DMS79 treated with DMSO at 0.1 percent for 48 hours (cell line): ENCODE measurements at regions not wholly inside any gene's neighbourhood (a gene's known extent, or its start where the extent isn't known, plus 50 kb on each side); places are given as distances from the start of the nearest gene placed in this dataset.
A peak's percentile ranks its signal among the peaks of the same experiment; 100 is the strongest.

Source experiments
- DNase-seq: peaks from one replicate; lab custom pipeline; 2025; lab: John Stamatoyannopoulos, UW

DNA sequence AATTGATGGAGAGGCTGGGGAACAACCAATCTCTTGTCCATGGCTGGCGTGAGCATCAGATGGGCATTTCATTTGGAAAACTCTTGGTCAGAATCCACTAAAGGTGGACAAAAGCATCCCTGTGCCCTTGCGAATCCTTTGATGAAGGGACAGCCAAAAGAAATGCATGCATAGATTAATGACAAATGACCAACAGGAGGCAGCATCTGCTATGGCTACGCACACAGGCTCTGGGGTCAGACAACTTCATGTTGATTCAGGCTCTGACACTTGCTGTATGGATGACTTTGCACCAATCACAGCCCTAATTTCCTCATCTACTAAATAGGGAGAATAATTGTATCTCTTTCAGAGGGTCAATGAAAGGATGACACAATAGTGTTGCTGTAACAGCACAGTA is 117.5 kb downstream of the ASCL4 start:
- DNase-seq, result no peak

DNA sequence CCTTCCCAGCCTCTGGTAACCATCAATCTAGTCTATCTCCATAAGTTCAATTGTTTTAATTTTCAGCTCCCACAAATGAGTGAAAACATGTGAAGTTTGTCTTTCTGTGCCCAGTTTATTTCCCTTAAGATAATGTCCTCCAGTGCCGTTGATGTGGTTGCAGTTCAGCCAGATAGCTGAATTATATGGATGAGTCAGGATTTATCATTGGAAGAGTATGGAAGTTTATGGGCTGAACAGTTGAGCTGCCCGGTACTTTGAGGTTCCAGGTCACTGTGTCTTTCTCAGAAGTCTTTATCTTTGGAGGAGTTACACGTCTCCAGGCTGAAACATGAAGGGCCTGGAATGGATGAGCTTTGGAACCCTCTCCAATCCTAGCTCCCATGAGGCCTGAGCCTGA is 120.1 kb downstream of the ASCL4 start:
- no peak for DNase-seq

DNA sequence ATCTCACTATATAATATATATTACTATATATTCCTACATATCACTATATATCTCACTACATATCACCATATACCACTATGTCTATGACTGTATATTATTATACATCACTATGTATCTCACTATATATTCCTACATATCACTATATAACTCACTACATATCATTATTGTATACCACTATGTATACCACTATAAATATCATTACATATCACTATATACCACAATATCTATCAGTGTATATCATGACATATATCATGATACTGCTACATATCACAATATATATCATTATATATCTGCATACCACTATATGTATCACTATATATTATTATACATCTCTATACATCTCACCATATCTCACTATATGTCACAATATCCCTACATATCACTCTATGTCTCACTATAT is 121.5 kb downstream of the ASCL4 start:
- DNase-seq, result no peak

DNA sequence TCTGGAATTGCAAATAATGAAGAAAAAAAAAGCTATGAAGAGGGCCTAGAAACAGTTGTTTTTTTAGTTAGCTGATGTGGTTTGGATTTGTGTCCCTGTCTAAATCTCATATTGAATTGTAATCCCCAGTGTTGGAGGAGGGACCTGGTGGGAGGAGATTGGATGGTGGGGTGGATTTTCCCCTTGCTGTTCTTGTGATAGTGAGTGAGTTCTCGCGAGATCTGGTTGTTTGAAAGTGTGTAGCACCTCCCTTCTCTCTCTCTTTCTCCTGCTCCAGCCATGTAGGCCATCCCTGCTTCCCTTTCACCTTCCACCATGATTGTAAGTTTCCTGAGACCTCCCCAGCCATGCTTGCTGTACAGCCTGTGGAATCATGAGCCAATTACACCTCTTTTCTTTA is 126.1 kb downstream of the ASCL4 start:
- DNase-seq, result no peak

DNA sequence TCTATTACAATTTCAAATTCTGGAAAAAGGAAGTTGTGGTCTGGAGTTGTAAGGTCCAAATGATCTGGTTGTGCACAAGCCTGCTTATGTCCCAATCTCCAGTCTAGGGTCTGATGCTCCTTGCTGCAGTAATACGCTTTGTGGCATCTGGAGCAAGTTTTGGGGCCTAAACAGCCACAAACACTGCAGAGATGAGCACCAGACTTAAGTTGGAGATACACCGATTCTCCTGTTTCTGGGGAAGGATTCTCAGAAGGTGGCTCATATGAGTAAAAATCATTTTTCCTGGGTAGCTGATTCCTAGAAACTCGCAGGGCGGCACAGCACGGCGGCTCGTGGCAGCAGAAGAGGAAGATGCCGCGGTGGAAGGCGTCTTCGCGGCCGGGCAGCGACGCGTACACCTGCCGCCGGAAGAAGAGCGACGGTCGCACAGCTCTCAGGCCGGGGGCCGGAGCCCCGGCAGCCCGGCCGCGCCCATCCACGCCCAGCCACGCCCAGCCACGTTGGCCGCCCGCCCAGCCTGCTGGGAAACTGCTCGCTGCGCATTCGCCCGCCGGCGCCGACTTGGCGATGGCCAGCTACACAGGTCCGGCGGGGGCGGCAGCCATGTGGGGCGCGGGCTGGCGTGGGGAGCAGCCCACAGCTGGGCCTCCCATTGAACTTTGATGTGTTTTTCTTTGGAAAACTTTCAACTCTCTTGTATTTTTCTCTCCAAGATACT is 129.0 kb downstream of the ASCL4 start:
- peak; percentile 81 for DNase-seq

DNA sequence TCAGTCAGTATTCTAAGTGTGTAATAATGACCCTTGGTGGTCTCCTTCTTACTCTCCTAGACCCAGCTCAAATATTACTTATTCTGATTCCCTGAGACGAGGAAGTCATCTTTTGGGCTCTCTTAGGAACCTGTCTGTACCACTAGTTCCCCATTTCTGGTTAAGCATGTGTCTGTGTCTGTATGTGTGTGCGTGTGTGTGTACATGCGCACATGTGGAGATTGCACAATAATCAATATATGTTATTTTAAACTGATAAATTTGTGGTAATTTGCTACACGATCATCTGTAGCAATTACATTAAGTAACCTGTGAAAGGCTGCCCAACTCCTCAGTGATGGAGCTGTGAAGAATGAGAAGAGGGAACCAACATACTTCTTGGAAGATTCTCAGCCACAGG is 132.2 kb downstream of the ASCL4 start:
- DNase-seq, result no peak

DNA sequence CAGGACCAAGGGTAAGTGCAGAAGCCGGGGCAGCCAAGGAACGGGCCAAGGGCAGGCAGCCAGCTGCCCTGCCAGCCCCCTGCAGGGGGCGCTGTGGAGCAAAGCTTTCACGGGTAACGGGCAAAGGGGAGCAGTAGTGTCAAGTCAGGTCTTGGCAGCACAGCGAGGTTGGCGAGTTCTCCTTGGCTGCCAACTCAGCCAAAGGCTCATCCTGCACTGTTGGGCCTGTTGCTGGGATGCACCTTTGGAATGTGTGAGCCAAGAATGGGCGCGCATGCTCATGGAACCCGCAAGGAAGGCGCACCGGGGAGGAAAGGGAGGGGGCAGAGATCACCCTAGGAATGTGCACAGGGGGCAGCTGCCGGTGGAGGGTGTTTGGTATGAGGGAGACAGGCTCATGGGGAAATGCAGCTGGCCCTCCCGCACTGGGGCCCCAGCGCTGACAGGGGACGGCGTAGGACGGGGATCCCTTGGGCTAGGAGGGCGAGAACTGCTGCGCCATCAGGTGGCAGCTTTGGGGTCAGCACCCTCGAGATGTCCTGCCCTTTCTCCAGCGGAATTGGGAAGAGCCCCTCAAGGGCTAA is 138.0 kb downstream of the ASCL4 start:
- DNase-seq, result no peak

DNA sequence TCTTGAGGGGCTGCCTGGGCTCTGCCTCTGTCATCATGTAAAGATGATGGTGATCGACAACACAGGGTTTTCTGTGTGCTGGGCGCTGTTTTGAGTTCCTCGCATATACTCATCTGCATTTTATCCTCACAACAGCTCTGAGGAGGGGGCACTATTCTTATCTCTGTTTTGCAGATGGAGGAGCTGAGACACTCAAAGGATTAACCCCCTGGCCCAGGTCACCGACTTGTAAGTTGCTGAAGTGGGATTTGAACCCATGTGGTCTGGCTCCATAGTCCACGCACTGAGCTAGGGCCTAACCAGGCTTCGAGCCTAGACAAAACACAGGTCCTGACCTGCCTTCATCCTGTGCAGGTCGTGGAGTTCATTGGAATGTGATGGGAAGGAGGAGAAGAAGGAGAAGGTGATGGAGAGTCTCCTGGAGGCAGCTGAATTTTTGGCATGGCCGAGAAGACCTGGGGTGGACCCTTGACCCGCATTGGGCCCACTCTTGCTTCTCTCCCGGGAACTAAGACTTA is 140.0 kb downstream of the ASCL4 start:
- no peak for DNase-seq

DNA sequence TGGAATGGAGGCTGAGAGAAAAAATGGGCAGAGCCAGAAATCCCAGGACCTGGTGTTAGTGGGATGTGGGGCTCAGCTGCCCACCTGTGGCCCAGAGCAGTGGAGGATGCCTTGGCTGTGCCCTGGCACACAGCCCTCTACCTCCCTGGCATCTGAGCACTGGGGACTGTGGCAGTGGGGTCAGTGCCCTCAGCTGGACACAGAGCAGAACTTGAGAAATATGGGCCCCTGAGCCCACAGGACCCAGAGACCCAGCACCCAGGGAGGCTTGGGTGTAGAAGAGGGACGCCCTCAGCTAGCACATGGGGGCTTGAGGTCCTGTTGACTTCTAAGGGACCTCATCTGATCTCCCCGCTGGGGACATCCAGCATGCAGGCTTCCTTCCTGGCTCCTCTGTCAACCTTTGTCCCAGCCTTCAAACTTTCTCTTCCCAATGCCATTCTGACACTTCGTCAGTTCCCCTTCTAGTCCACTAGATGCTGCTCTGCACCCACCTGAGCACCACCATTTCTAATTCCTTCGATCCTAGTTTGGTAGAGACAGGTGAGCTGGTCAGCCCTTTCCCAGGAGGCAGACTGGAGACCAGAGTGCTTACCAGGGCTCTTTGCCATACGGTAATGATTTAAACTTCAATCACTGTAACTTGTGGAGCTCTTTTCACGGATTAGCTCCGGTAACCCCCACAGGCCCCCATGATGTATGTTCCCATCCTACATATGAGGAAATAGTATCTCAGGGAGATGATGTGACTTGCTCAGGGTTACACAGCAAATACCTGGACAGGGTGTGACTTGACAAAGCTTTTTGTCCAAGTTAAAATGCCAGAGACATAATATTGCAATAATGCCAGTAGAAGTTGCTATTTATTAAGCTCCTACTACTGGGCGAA is 143.7 kb downstream of the ASCL4 start:
- peak; percentile 16 for DNase-seq

DNA sequence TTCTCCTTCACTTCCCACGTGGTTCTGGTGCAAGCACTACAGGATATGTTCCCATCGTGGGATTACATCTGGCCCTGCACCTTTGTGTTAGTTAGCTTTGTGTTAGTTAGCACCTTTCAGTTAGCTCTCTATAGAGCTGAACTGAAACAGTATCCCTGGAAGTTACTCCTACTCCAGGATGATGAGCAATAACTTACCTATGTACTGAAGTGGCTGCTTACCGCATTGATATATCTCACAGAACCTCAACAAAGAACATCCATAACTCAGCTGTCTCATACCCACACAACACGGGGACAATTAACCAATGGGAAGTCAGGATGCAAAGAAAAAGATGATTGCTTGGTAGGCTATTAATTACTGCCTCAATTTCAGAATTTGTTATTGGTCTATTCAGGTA is 146.6 kb downstream of the ASCL4 start:
- DNase-seq, result no peak

DNA sequence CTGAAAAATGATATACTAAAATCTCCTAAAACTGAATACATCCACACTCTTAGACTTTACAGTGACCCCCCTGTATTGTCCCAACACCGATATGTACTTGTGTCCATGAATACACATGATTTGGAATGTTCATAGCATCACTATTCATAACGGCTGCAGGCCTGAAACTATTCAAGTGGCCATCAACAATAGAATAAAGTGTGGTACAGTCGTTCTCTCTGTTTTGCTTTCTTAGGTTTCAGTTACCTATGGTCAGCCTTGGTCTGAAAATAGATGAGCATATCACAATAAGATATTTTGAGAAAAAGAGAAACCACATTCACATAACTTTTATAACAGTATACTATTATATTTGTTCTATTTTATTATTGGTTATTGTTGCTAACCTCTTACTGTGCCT is 150.6 kb downstream of the ASCL4 start:
- no peak for DNase-seq

DNA sequence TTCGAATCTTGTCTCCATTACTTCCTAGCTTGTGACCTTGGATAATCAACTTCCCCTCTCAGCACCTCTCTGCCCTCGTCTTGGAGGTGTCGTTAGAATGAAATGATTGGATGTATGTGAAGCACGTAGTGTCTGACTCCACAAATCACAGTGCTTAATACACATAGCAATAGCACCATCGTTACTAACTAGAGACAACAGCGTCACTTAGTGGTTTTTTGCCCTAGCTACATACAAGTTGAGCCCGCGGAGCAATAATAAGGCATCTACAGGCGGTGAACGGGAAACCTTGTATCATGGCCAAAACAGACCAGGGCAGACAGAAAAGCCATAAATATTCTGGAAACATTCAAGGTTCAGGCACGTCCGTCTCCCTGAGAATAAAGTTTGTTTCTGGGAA is 154.9 kb downstream of the ASCL4 start:
- DNase-seq, result no peak

DNA sequence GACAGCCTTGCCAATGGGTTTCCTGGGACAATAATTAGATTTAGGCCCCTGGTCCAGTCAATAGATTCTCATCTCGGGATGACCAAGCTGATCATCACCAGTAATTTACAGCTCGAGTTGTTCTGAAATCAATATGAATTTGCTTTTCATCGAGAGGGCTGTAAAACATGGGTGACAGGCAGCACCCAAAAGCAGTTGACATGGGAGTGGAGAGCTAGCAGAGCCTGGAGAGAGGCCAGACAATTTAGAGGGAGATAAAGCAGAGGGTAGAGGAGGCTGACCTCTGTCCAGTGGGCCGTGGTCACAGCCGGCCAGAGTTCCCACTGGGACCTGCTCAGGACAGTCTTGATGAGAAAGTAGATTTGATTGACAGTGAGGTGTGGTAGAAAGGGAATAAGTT is 157.3 kb downstream of the ASCL4 start:
- no peak for DNase-seq

DNA sequence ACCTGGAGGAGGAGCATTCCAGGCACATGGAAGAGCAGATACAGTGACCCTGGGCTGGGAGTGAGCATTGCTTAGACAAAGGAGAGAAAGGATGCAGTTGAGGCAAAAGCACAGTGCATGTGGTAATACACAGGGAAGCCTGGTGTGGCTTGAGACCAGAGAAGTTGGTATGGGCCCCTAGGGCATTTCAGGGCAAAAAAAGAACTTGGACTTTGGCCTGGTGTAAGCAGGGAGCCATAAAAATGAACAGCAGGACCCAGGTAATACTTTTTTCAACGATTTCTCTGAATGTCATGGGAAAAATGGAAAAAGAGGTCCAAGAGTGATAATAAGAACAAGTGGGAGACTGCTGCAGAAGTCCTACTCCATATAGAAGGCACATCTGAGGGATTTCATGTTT is 163.9 kb downstream of the ASCL4 start:
- DNase-seq, result no peak

DNA sequence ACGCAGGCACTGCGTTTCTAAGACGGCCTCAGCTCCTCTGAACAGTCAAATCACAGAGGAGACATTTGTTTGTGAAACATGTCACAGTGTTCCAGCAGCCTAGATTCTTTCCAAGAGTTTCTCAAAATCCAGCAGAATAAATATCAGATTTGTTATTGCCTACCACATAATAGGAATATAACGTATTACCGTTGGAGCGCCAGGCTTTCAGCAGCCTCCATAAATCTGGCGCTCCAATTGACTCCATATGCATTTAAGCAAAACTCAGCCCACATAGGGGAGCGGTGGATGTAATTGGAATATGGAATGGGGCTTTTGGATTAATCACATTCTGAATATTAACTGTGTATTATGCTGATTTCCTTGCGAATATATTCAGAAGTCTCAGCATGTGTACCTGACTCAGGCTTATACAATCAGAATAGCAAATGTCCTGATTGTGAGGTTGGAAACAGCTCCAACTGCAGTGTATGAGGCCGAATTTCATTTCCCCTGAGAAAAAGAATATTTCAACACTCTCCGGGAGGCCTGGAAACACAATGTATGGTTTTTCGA is 174.0 kb downstream of the ASCL4 start:
- DNase-seq, result no peak

DNA sequence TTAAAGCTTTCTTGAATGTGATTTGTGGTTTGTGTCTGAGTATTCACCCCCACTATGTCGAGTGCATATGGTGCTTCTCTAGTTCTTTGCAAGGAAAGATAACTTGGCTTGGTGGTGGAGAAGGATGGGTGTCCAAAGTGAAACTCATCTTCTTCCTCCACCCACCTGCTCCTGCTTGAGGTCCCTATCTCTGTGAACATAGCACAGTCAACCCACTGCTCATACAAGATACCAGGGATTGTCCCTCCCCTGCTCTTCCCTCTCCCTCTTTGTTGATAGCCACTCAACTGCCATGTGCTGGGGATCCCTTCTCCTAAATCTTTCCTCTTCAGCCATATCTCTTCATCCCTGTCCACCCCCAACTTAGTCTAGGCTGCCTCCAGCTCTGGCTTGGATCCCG is 176.5 kb downstream of the ASCL4 start:
- DNase-seq, result no peak

DNA sequence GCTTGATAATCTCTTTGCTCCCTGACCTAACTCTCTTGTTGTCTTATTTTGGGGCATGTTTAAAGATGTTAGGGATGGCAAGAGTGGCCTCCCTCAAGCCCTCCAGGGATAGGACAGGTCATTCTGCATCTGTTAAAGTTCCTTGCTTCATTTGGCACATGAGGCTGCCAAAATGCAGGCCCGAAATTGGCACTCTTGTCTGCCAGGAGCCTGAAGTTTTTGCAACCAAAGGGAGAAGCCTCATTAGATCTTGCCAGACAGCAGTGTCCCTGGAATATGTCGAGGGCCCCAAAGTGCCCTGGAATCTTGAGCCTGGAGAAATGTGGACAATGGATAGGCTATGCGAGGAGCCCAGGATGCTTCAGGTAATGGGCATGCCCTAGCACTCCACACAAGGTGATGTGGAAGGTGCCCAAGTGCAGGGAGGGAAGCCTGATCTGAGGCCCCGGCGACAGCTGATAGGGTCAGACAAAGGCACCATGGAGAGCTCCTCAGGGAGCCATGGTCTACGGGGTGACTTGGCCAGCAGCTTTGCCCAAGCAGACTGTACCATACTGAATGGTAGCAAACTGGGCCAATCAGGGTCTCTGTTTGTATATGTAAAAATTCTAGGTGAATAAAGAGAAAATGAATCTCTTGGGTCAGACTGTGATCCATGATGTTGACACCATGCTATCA is 173.0 kb upstream of the WSCD2 start:
- no peak for DNase-seq

DNA sequence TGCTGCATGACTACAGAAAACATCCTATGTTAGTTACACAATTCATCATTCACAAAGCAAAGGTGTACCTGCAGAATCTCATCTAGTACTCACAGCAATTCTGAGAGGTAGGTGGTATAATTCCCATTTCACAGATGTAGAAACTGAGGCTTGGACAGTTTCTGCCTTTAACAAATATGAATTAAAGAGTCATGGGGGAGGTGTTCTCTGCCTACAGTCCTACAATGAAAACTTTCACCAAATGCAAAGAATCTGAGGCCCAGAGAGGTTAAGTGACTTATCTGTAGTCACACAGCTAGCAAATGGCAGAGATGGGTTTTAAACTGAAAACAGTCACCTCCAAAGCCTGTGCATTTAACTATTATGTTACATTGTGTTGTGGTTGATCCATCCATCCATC is 171.6 kb upstream of the WSCD2 start:
- DNase-seq, result no peak

DNA sequence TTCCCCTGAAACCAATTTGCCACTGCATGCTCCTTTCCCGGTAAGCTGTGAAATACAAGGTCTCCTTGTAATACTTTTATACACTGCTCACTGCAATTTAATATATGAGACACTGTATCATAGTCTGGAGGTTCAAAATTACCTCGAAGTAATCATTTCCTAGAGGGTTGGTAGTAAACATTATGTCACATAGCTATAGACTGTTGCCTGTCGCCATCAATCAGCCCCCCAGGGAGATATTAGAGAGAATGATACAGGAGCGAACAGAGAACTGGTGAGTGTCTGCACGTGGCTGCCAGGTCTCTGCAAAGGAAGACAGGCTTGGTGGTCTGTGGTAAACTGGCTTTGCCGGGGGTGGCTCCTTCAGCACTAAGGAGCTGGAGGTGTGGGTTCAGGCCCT is 165.5 kb upstream of the WSCD2 start:
- DNase-seq, result no peak

DNA sequence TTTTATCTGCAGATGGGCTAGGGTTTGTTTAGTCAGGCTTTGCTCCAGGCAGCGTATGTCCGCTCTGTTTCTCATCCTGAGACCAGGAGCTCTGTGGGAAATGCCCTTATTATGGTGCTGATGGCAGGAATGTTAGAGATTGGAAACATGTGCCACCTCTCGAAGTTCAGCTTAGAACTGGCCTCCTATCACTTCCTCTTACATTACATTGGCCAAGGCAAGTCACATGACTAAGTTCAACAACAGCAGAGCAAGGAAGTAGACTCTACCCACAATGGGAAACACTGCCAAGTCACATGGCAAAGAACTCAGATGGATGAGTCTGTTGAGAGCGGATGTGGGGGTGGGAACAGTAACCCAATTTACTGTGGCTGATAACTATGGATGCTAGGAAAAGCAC is 161.9 kb upstream of the WSCD2 start:
- no peak for DNase-seq

DNA sequence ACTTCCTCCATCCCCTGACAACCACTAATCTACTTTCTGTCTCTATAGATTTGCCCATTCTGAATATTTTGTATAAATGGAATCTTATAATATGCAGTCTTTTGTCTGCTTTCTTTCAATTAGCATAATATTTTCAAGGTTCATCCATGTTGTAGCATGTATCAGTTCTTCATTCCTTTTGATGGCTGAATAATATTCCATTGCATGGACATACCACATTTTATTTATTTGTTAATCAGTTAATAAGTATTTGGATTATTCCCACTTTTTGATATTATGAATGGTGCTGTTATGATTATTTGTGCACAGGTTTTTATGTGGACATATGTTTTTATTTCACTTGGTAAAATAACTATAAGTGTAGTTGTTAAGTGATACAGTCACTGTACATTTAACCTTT is 155.1 kb upstream of the WSCD2 start:
- no peak for DNase-seq

DNA sequence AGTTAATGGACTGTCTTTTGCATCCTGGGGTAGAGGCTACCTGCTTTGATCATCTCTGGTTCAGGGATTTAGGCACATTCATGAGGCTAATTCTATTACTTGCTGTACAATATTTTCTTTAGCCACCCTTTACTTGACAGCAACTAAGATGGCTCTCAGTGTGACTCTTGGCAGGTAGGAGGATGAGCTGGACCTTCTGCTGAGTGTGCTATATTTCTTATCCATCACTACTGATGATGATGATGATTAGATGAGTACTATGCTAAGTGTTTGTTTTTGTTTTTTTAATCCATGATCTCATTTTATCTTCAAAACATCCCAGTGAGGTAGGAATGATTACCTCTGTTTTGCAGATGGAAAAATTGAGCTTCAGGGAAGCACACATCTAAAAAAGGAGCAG is 152.8 kb upstream of the WSCD2 start:
- DNase-seq, result no peak
